ENCODE measurements at regions not wholly inside any gene's neighbourhood (a gene's known extent, or its start where the extent isn't known, plus 50 kb on each side); places are given as distances from the start of the nearest gene placed in this dataset.
"Not testable (repeated sequence)": the region's sequence is repeated elsewhere in the genome, so short reads cannot be mapped to it uniquely, and the experiment has no call there.

DNA sequence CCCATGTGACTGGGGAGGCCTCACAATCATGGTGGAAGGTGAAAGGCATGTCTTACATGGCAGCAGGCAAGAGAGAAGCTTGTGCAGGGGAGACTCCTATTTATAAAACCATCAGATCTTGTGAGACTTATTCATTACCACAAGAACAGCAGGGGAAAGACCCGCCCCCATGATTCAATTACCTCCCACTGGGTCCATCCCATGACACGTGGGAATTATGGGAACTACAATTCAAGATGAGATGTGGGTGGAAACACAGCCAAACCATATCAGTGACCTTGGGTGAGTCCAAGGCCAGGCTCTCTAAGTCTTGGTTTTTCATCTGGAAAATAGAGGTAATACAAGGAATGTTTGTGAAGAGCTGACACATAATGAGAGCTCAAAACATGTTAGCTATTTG, 198.8 kb downstream of the HUNK start:
- not testable (repeated sequence) for H3K9me3 ChIP-seq (ENCODE audit: control insufficient read depth, insufficient read depth, low read depth, low read length); H3K36me3 ChIP-seq (ENCODE audit: control insufficient read depth, insufficient read depth, low read length); H3K4me3 ChIP-seq (ENCODE audit: low read depth, low read length); H3K4me1 ChIP-seq (ENCODE audit: control insufficient read depth, insufficient read depth, low read length); H3K27me3 ChIP-seq (ENCODE audit: control insufficient read depth, insufficient read depth, low read length); H3K9ac ChIP-seq (ENCODE audit: low read length); H3K27ac ChIP-seq (ENCODE audit: low read depth, low read length)

GRCh38 chr21:32070676-32071330, 198.0 kb downstream of the HUNK start:
- no peak overlapping the region for H3K4me3 ChIP-seq (ENCODE audit: low read depth, low read length)
- H3K36me3 ChIP-seq (ENCODE audit: control insufficient read depth, insufficient read depth, low read length), result no peaks in the 10 kb centered on the region
- H3K4me1 ChIP-seq (ENCODE audit: control insufficient read depth, insufficient read depth, low read length), result no peaks in the 10 kb centered on the region

GRCh38 chr21:32070126-32070525, 197.3 kb downstream of the HUNK start:
- H3K27me3 ChIP-seq (ENCODE audit: control insufficient read depth, insufficient read depth, low read length), result no peaks in the 10 kb centered on the region
- H3K36me3 ChIP-seq (ENCODE audit: control insufficient read depth, insufficient read depth, low read length), result no peaks in the 10 kb centered on the region
- H3K4me3 ChIP-seq (ENCODE audit: low read depth, low read length), result no peak overlapping the region
- H3K4me1 ChIP-seq (ENCODE audit: control insufficient read depth, insufficient read depth, low read length), result no peaks in the 10 kb centered on the region
- H3K9ac ChIP-seq (ENCODE audit: low read length), result no peak overlapping the region
- H3K27ac ChIP-seq (ENCODE audit: low read depth, low read length), result no peak overlapping the region
- no peaks in the 10 kb centered on the region for H3K9me3 ChIP-seq (ENCODE audit: control insufficient read depth, insufficient read depth, low read depth, low read length)

More at GRCh38 chr21:32070676-32071330, 198.0 kb downstream of the HUNK start:
- Histone ChIP-seq H3K9ac (ENCODE audit: low read length) (no peak overlapping the region), H3K27ac (ENCODE audit: low read depth, low read length) (no peak overlapping the region), H3K27me3 (ENCODE audit: control insufficient read depth, insufficient read depth, low read length) (no peaks in the 10 kb centered on the region), H3K9me3 (ENCODE audit: control insufficient read depth, insufficient read depth, low read depth, low read length) (no peaks in the 10 kb centered on the region)

DNA sequence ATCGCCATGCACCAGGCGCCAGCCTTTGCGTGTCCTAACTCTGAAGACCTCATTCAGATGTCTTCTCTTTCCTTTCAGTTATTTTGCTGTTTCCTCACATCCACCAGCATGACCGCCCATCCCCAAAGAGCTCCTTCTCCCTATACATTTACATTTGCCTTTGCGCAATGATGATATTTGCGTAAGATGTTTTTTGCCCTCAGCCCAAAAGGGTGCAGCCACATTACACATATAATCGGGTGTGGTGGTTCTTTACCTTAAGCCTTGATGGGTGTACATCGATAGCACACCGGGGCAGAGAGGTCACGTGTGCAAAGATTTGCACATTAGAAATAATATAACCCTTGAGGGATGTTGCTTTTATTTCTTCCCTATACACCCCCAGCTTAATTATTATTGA, 192.8 kb downstream of the HUNK start:
- Histone ChIP-seq H3K9me3 (ENCODE audit: control insufficient read depth, insufficient read depth, low read depth, low read length) (no peaks in the 10 kb centered on the region), H3K36me3 (ENCODE audit: control insufficient read depth, insufficient read depth, low read length) (no peaks in the 10 kb centered on the region), H3K4me3 (ENCODE audit: low read depth, low read length) (no peak overlapping the region), H3K27ac (ENCODE audit: low read depth, low read length) (no peak overlapping the region), H3K9ac (ENCODE audit: low read length) (no peak overlapping the region), H3K4me1 (ENCODE audit: control insufficient read depth, insufficient read depth, low read length) (0 out of 2 replicates have a peak, but pooled peaks cover 3% of the 10 kb centered on the region), H3K27me3 (ENCODE audit: control insufficient read depth, insufficient read depth, low read length) (no peaks in the 10 kb centered on the region)

GRCh38 chr21:32064281-32064910, 191.6 kb downstream of the HUNK start:
- Histone ChIP-seq H3K9ac (ENCODE audit: low read length) (no peak overlapping the region), H3K27ac (ENCODE audit: low read depth, low read length) (no peak overlapping the region), H3K4me1 (ENCODE audit: control insufficient read depth, insufficient read depth, low read length) (0 out of 2 replicates have a peak, but pooled peaks cover 3% of the 10 kb centered on the region), H3K36me3 (ENCODE audit: control insufficient read depth, insufficient read depth, low read length) (no peaks in the 10 kb centered on the region), H3K4me3 (ENCODE audit: low read depth, low read length) (no peak overlapping the region), H3K27me3 (ENCODE audit: control insufficient read depth, insufficient read depth, low read length) (no peaks in the 10 kb centered on the region), H3K9me3 (ENCODE audit: control insufficient read depth, insufficient read depth, low read depth, low read length) (no peaks in the 10 kb centered on the region)

DNA sequence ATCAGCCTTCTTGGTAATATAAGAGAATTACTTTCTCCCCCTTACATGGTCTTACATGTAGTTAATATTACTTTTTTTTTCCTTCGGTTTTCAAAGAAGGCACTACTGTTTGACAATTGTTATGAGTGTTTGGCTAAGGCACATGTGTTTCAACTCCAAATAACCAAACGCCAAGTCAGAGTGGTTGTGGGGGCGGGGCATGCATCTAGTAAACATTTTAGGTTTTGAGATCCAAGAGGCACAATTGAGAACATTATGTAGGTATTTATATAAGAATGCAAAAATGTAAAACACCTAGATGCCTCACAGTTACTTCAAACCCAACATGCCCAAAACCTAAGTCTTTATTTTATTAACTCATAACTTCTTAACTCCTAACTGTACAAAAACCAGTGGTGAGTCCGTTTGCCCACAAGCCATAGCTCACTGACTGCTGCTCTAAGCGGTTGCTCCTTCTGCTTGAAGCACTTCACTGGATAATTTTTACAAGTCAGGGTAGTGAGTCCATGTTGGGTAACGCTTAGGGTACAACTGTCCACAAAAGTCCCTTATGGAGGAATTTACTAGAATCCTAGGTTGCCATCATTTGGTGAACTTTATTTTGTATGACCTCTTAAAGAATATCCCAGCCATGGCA, 189.9 kb downstream of the HUNK start:
- Histone ChIP-seq H3K27ac (ENCODE audit: low read depth, low read length) (no peak overlapping the region), H3K36me3 (ENCODE audit: control insufficient read depth, insufficient read depth, low read length) (no peaks in the 10 kb centered on the region), H3K27me3 (ENCODE audit: control insufficient read depth, insufficient read depth, low read length) (no peaks in the 10 kb centered on the region), H3K4me1 (ENCODE audit: control insufficient read depth, insufficient read depth, low read length) (0 out of 2 replicates have a peak, but pooled peaks cover 3% of the 10 kb centered on the region), H3K4me3 (ENCODE audit: low read depth, low read length) (no peak overlapping the region), H3K9me3 (ENCODE audit: control insufficient read depth, insufficient read depth, low read depth, low read length) (no peaks in the 10 kb centered on the region), H3K9ac (ENCODE audit: low read length) (no peak overlapping the region)

- no peaks in the 10 kb centered on the region for H3K36me3 ChIP-seq (ENCODE audit: control insufficient read depth, insufficient read depth, low read length)
- H3K27me3 ChIP-seq (ENCODE audit: control insufficient read depth, insufficient read depth, low read length), result no peaks in the 10 kb centered on the region
- H3K4me1 ChIP-seq (ENCODE audit: control insufficient read depth, insufficient read depth, low read length), result 0 out of 2 replicates have a peak, but pooled peaks cover 3% of the 10 kb centered on the region
Observed at GRCh38 chr21:32061729-32062128, 188.9 kb downstream of the HUNK start.

GRCh38 chr21:32056791-32057190, 184.0 kb downstream of the HUNK start:
- H3K9me3 ChIP-seq (ENCODE audit: control insufficient read depth, insufficient read depth, low read depth, low read length), result peaks cover 4% of the 10 kb centered on the region; the same call in 1 of the 2 replicates
- no peak overlapping the region for H3K4me3 ChIP-seq (ENCODE audit: low read depth, low read length)

More at GRCh38 chr21:32061729-32062128, 188.9 kb downstream of the HUNK start:
- H3K9ac ChIP-seq (ENCODE audit: low read length), result no peak overlapping the region
- no peak overlapping the region for H3K27ac ChIP-seq (ENCODE audit: low read depth, low read length)
- H3K4me3 ChIP-seq (ENCODE audit: low read depth, low read length), result no peak overlapping the region
- H3K9me3 ChIP-seq (ENCODE audit: control insufficient read depth, insufficient read depth, low read depth, low read length), result no peaks in the 10 kb centered on the region

DNA sequence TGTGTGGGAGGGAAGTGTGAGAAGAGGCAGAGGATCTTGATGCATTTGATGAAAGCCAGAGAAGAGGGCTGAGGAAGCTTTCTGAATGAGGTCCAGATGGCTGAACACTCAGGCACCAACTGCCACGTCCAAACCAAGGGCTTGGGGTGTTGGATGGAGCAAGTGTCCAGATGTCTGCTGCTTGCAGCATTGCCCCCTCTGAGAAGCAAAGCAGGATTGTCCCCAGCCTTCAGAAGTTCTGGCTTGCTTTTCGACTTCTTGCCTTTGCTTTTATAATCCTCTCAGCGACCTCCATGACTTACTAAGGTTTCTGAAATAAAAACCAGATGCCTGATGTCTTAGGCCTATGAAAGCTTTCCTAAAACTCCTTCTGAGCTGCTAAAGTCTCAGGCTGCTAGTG, 182.5 kb downstream of the HUNK start:
- Histone ChIP-seq H3K9me3 (ENCODE audit: control insufficient read depth, insufficient read depth, low read depth, low read length) (peaks cover 6% of the 10 kb centered on the region; the same call in 1 of the 2 replicates), H3K4me3 (ENCODE audit: low read depth, low read length) (no peak overlapping the region), H3K9ac (ENCODE audit: low read length) (no peak overlapping the region), H3K27me3 (ENCODE audit: control insufficient read depth, insufficient read depth, low read length) (no peaks in the 10 kb centered on the region), H3K36me3 (ENCODE audit: control insufficient read depth, insufficient read depth, low read length) (no peaks in the 10 kb centered on the region), H3K4me1 (ENCODE audit: control insufficient read depth, insufficient read depth, low read length) (no peaks in the 10 kb centered on the region), H3K27ac (ENCODE audit: low read depth, low read length) (no peak overlapping the region)

More at GRCh38 chr21:32056791-32057190, 184.0 kb downstream of the HUNK start:
- no peaks in the 10 kb centered on the region for H3K36me3 ChIP-seq (ENCODE audit: control insufficient read depth, insufficient read depth, low read length)
- no peak overlapping the region for H3K27ac ChIP-seq (ENCODE audit: low read depth, low read length)
- no peak overlapping the region for H3K9ac ChIP-seq (ENCODE audit: low read length)
- H3K4me1 ChIP-seq (ENCODE audit: control insufficient read depth, insufficient read depth, low read length), result no peaks in the 10 kb centered on the region
- H3K27me3 ChIP-seq (ENCODE audit: control insufficient read depth, insufficient read depth, low read length), result no peaks in the 10 kb centered on the region

Measured in HUES6 (cell line).